Endothelial cell (in vitro differentiated cells): ENCODE measurements at regions not wholly inside any gene's neighbourhood (a gene's known extent, or its start where the extent isn't known, plus 50 kb on each side); places are given as distances from the start of the nearest gene placed in this dataset.

Source experiments
- DNase-seq: peaks from one replicate; pipeline ENCODE4 v3.0.0; 2021; ENCODE audit warnings: low spot score
- H3K27ac Mint-ChIP-seq: one replicate; pipeline ENCODE4 v1.8.0; 2021; ENCODE audit warnings: mixed read lengths, inconsistent platforms; ENCODE audit not compliant: unreplicated experiment
- H3K27me3 Mint-ChIP-seq: one replicate; pipeline ENCODE4 v1.8.0; 2021; ENCODE audit warnings: mild to moderate bottlenecking, moderate library complexity, mixed read lengths, inconsistent platforms; ENCODE audit not compliant: unreplicated experiment
- H3K36me3 Mint-ChIP-seq: one replicate; pipeline ENCODE4 v1.8.0; 2021; ENCODE audit warnings: mild to moderate bottlenecking, low read depth, mixed read lengths, inconsistent platforms; ENCODE audit not compliant: unreplicated experiment
- H3K4me1 Mint-ChIP-seq: one replicate; pipeline ENCODE4 v1.8.0; 2021; ENCODE audit warnings: mild to moderate bottlenecking, mixed read lengths, inconsistent platforms; ENCODE audit not compliant: unreplicated experiment
- H3K4me3 Mint-ChIP-seq: one replicate; pipeline ENCODE4 v1.8.0; 2021; ENCODE audit warnings: mild to moderate bottlenecking, mixed read lengths, inconsistent platforms; ENCODE audit not compliant: unreplicated experiment
- H3K9me3 Mint-ChIP-seq: one replicate; pipeline ENCODE4 v1.8.0; 2021; ENCODE audit warnings: mixed read lengths, inconsistent platforms; ENCODE audit not compliant: unreplicated experiment
- TF ChIP-seq, protein P1 (sequence below): fragments of 200-600 bp; sonication (generic); IDR thresholded peaks from one replicate; pipeline ENCODE4 v1.5.0; 2021; ENCODE audit warnings: antibody characterized with exemption; ENCODE audit not compliant: unreplicated experiment

DNA sequence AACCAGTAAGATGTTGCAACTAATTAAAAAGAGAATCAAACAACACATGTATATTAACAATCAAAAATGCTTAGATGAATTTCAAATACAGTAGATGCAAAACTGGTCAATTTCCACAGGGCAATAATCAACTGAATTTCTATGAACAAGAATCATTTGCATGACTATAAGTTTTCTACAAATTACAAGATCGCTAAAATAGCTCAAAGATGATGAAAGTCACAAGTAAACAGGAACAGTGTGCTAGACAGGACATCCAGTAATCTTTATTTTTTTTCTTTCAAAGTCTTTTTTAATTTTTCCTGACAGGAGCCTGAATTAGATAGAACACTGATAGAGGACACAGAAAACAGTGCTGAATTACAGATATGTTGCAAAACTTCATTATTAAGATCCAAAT, 608.2 kb upstream of the DAB2 start:
- Mint-ChIP-seq H3K27me3 (no peaks in the 10 kb centered on the region), H3K9me3 (no peaks in the 10 kb centered on the region), H3K27ac (no peak overlapping the region), H3K4me1 (no peaks in the 10 kb centered on the region), H3K36me3 (no peaks in the 10 kb centered on the region), H3K4me3 (no peak overlapping the region)
- TF ChIP-seq, protein P1, sequence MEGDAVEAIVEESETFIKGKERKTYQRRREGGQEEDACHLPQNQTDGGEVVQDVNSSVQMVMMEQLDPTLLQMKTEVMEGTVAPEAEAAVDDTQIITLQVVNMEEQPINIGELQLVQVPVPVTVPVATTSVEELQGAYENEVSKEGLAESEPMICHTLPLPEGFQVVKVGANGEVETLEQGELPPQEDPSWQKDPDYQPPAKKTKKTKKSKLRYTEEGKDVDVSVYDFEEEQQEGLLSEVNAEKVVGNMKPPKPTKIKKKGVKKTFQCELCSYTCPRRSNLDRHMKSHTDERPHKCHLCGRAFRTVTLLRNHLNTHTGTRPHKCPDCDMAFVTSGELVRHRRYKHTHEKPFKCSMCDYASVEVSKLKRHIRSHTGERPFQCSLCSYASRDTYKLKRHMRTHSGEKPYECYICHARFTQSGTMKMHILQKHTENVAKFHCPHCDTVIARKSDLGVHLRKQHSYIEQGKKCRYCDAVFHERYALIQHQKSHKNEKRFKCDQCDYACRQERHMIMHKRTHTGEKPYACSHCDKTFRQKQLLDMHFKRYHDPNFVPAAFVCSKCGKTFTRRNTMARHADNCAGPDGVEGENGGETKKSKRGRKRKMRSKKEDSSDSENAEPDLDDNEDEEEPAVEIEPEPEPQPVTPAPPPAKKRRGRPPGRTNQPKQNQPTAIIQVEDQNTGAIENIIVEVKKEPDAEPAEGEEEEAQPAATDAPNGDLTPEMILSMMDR: no peak
- no peak for DNase-seq

DNA sequence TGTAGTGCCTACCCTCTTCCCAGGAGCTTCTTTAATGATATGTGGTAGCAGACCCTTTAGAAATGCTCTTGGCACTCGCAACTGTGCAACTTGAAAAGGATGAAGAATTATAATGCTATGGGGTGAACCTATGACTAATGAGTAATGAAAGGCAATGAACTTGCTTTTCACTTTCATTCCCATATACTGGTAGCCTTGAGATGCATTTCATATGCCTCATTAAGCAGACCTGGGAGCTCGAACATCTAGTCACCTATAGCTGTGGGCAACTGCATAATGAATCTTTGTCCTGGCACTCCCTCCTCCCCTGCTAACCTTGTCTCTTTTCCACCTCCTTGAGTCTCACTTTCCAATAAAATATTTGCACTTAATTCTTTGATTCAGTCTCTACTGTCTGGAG, 605.9 kb upstream of the DAB2 start:
- Mint-ChIP-seq H3K27ac (no peak overlapping the region), H3K27me3 (no peaks in the 10 kb centered on the region), H3K4me3 (no peak overlapping the region), H3K4me1 (no peaks in the 10 kb centered on the region), H3K36me3 (no peaks in the 10 kb centered on the region), H3K9me3 (no peaks in the 10 kb centered on the region)
- DNase-seq: no peak
- TF ChIP-seq, protein P1: no peak

DNA sequence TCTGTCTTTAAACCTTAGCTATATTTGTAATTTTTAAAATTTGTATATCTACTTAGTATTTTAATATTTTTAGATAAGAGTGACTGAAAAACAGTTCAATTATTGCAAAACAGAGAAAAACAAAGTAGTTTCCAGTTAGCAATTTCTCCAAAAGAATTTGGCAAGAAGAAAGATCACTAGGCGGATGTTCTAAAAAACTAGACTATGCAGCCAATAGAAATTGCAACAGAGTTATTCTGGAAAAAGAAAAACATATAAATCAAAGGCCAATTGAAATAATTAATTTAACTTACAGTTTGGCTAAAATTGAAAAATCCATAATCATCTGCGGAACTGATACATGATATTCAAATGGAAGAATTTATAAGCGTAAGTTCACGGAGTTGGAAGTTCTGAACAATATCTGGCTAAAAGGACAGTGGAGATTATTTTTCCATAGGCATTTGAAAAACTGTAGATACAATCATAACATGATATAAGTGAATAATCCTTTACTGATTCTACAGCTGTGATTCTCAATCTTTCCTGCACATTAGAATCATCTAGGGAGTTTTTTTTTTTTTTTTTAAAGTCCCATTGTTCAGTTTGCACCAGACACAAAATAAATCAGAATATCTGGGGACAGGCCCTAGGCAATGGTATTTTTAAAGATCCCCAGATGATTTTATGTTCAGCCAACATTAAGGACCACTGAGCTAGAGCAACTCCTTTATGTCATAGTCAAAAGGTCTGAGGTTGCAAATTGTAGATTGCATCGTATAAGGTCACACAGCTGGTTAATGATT, 605.1 kb upstream of the DAB2 start:
- no peak for DNase-seq
- Mint-ChIP-seq H3K27me3 (no peaks in the 10 kb centered on the region), H3K36me3 (no peaks in the 10 kb centered on the region), H3K4me1 (no peaks in the 10 kb centered on the region), H3K9me3 (no peaks in the 10 kb centered on the region), H3K4me3 (no peak overlapping the region), H3K27ac (no peak overlapping the region)
- TF ChIP-seq, protein P1: no peak

DNA sequence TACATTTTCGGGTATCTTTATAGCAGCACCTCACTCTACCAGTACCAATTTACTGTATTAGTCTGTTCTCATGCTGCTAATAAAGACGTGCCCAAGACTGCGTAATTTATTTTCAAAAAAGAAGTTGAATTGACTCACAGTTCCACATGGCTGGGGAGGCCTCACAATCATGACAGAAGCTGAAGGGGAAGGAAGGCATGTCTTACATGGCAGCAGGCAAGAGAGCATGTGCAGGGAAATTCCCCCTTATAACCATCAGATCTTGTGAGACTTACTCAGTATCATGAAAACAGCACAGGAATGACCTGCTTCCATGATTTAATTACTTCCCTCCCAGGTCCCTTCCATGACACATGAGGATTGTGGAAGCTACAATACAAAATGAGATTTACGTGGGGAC, 602.6 kb upstream of the DAB2 start:
- no peak overlapping the region for H3K4me3 Mint-ChIP-seq
- H3K27me3 Mint-ChIP-seq: no peaks in the 10 kb centered on the region
- H3K36me3 Mint-ChIP-seq: no peaks in the 10 kb centered on the region
- no peaks in the 10 kb centered on the region for H3K9me3 Mint-ChIP-seq
- H3K27ac Mint-ChIP-seq: no peak overlapping the region
- TF ChIP-seq, protein P1: no peak
- no peaks in the 10 kb centered on the region for H3K4me1 Mint-ChIP-seq
- no peak for DNase-seq

DNA sequence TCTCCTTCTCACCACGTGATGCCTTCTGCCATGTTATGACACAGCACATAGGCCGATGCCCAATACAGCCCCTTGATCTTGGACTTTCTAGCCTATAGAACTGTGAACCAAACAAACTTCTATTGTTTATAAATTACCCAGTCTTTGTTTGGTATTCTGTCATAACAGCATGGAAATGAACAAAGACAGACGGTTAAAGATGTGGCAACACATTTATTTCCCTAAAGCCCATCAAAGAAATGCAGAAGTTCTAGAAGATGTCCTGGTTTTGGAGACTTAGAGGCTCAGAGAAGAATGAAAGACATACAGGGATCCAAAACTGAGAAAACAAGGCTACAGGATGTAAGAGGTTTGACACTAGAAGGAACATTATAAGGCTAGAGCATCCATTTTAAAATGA, 600.8 kb upstream of the DAB2 start:
- TF ChIP-seq, protein P1: no peak
- Mint-ChIP-seq H3K36me3 (no peaks in the 10 kb centered on the region), H3K4me3 (no peak overlapping the region), H3K27me3 (no peaks in the 10 kb centered on the region), H3K9me3 (no peaks in the 10 kb centered on the region), H3K27ac (no peak overlapping the region), H3K4me1 (no peaks in the 10 kb centered on the region)
- DNase-seq: no peak
